ENCODE measurements at regions not wholly inside any gene's neighbourhood (a gene's known extent, or its start where the extent isn't known, plus 50 kb on each side); places are given as distances from the start of the nearest gene placed in this dataset.

DNA sequence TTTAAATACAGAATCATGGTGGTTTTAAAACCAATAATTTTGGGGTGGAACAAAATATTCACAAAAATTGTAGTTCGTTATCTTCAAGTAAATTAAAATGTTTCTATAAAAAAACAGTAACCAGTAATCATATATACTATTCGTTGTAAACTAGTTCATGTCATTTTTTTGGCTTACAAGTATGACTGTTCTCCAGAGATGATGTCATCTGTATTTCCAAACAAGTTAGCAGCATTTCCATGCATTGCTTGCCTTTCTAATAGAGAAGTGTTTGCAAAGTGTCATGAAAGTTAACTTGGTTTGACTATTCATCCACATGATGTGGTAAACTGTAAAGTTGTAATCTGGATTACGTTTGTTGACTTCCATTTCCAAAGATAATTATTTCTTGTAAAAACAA is 717.9 kb upstream of the ADAMTS16 start:
- no peak for TF ChIP-seq EP300 (IDR thresholded peaks at IDR 0.05)
- TF ChIP-seq, protein P1, sequence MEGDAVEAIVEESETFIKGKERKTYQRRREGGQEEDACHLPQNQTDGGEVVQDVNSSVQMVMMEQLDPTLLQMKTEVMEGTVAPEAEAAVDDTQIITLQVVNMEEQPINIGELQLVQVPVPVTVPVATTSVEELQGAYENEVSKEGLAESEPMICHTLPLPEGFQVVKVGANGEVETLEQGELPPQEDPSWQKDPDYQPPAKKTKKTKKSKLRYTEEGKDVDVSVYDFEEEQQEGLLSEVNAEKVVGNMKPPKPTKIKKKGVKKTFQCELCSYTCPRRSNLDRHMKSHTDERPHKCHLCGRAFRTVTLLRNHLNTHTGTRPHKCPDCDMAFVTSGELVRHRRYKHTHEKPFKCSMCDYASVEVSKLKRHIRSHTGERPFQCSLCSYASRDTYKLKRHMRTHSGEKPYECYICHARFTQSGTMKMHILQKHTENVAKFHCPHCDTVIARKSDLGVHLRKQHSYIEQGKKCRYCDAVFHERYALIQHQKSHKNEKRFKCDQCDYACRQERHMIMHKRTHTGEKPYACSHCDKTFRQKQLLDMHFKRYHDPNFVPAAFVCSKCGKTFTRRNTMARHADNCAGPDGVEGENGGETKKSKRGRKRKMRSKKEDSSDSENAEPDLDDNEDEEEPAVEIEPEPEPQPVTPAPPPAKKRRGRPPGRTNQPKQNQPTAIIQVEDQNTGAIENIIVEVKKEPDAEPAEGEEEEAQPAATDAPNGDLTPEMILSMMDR (IDR thresholded peaks at IDR 0.05): no peak

All from ovary (tissue), 3 donors.